ENCODE measurements at regions not wholly inside any gene's neighbourhood (a gene's known extent, or its start where the extent isn't known, plus 50 kb on each side); places are given as distances from the start of the nearest gene placed in this dataset.

- BruUV-seq (replicated peaks), result no TSS peak
- Histone ChIP-seq H3K36me3 (replicated peaks in 1 of 2; ENCODE audit: control insufficient read depth in 1 of 2, insufficient read depth in 2 of 2, low read length in 2 of 2) (no peaks in the 10 kb centered on the region), H3K27me3 (ENCODE audit: control insufficient read depth in 1 of 2, insufficient read depth in 2 of 2, low read length in 2 of 2) (no peaks in the 10 kb centered on the region), H3K9ac (ENCODE audit: insufficient read depth, low read depth, low read length) (no peak overlapping the region), H3K9me3 (ENCODE audit: low read length) (no peaks in the 10 kb centered on the region; the same call in 1 of the 2 replicates), H4K20me1 (ENCODE audit: insufficient read depth, low read length) (no peaks in the 10 kb centered on the region), H3K4me3 (replicated peaks in 1 of 3; ENCODE audit: insufficient read depth in 1 of 3, low read depth in 2 of 3, low read length in 3 of 3) (no peak overlapping the region), H3K4me2 (ENCODE audit: low read depth, low read length) (no peak overlapping the region), H2AFZ (ENCODE audit: low read length) (no peak overlapping the region), H3K79me2 (ENCODE audit: insufficient read depth, low read length) (no peaks in the 10 kb centered on the region), H3K27ac (ENCODE audit: extremely low read length, insufficient read depth, low read length) (no peak overlapping the region), H3K4me1 (ENCODE audit: insufficient read depth, low read length) (no peaks in the 10 kb centered on the region)
- no peak for ATAC-seq
- in situ Hi-C loops (cut with HindIII; ENCODE audit: extremely low pct_ligation_motif_present, low pct_unique_long_range_greater_than_20kb) (no loop called here), intact Hi-C loops (cut with micrococcal nuclease; ENCODE audit: unreplicated experiment) (no loop called here)
- CTCF ChIA-PET (ENCODE audit: low intra/inter-chr PET ratio, low total read pairs), result no interaction called here
- TF ChIP-seq SNRNP70 (IDR thresholded peaks at IDR 0.05; ENCODE audit: low read depth, low read length), result no peak
- TF ChIP-seq KLF6 (CRISPR knock-in tag; IDR thresholded peaks at IDR 0.05), result no peak
- no peak for TF ChIP-seq ZBTB34 (CRISPR knock-in tag; IDR thresholded peaks at IDR 0.05)
- no peak for TF ChIP-seq HBP1 (CRISPR knock-in tag; IDR thresholded peaks at IDR 0.05; ENCODE audit: low read depth)
- no peak for TF ChIP-seq ZNF235 (CRISPR knock-in tag; IDR thresholded peaks at IDR 0.05; ENCODE audit: borderline replicate concordance)
- no peak for TF ChIP-seq ZNF234 (CRISPR knock-in tag; conservative IDR thresholded peaks at IDR 0.05)
- TF ChIP-seq, protein P1, sequence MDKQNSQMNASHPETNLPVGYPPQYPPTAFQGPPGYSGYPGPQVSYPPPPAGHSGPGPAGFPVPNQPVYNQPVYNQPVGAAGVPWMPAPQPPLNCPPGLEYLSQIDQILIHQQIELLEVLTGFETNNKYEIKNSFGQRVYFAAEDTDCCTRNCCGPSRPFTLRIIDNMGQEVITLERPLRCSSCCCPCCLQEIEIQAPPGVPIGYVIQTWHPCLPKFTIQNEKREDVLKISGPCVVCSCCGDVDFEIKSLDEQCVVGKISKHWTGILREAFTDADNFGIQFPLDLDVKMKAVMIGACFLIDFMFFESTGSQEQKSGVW (CRISPR knock-in tag; IDR thresholded peaks at IDR 0.05; ENCODE audit: borderline replicate concordance), result no peak
- TF ChIP-seq ZNF703 (CRISPR knock-in tag; IDR thresholded peaks at IDR 0.05; ENCODE audit: borderline replicate concordance), result no peak
- TF ChIP-seq ZNF124 (CRISPR knock-in tag; IDR thresholded peaks at IDR 0.05), result no peak
- TF ChIP-seq ETV6 (CRISPR knock-in tag; conservative IDR thresholded peaks at IDR 0.05), result no peak
- TF ChIP-seq DPF2 (CRISPR knock-in tag; IDR thresholded peaks at IDR 0.05; ENCODE audit: borderline replicate concordance, low read depth), result no peak
- TF ChIP-seq NFIC (IDR thresholded peaks at IDR 0.05; ENCODE audit: low read length), result no peak
- no peak for DNase-seq (ENCODE audit: low spot score)
- no peak for FAIRE-seq
- POLR2A ChIA-PET, result no interaction called here
- WGBS (ENCODE audit: low lambda C conversion rate), result 18% methylated on average over 6 of the region's 7 CpGs
Observed at GRCh38 chr7:153402721-153403541, 643.4 kb downstream of the ACTR3B start.
